Calu3 (cell line): ENCODE measurements at regions not wholly inside any gene's neighbourhood (a gene's known extent, or its start where the extent isn't known, plus 50 kb on each side); places are given as distances from the start of the nearest gene placed in this dataset.

Experiments used
- BruUV-seq: library from RNA; stranded (reverse); fragments of 400-500 nt; replicated peaks from 2 replicates; lab custom pipeline; 2021; lab: Mats Ljungman, UMichigan
- CTCF ChIA-PET: fragments of 300-600 bp; sonication (Branson Sonifier 250); formaldehyde crosslinking; loops from one replicate; lab custom pipeline; 2022; ENCODE audit warnings: antibody characterized with exemption; lab: Charles Lee
- DNase-seq: peaks from one replicate; pipeline ENCODE4 v3.0.0; 2022
- H3K27ac Mint-ChIP-seq: one replicate; pipeline ENCODE4 v1.8.0; 2022; ENCODE audit warnings: mixed read lengths; ENCODE audit not compliant: unreplicated experiment
- H3K27me3 Mint-ChIP-seq: one replicate; pipeline ENCODE4 v1.8.0; 2022; ENCODE audit warnings: mixed read lengths; ENCODE audit not compliant: unreplicated experiment
- H3K36me3 Mint-ChIP-seq: one replicate; pipeline ENCODE4 v1.8.0; 2022; ENCODE audit warnings: mild to moderate bottlenecking, moderate library complexity, mixed read lengths; ENCODE audit not compliant: insufficient read depth, unreplicated experiment
- H3K4me1 Mint-ChIP-seq: one replicate; pipeline ENCODE4 v1.8.0; 2022; ENCODE audit warnings: mild to moderate bottlenecking, low read depth, mixed read lengths; ENCODE audit not compliant: unreplicated experiment
- H3K4me3 Mint-ChIP-seq: one replicate; pipeline ENCODE4 v1.8.0; 2022; ENCODE audit warnings: mild to moderate bottlenecking, low read depth, moderate library complexity, mixed read lengths; ENCODE audit not compliant: unreplicated experiment
- H3K9me3 Mint-ChIP-seq: one replicate; pipeline ENCODE4 v1.8.0; 2022; ENCODE audit warnings: low read depth, mixed read lengths; ENCODE audit not compliant: unreplicated experiment
- intact Hi-C: fragments of 100-400 bp; cut with micrococcal nuclease; formaldehyde crosslinking; loops from one replicate; pipeline ENCODE4 v1.10.0; 2022; ENCODE audit not compliant: unreplicated experiment
- TF ChIP-seq, protein P1 (sequence below): fragments of 200-600 bp; IDR thresholded peaks from one replicate; pipeline ENCODE4 v1.8.0; 2022; ENCODE audit warnings: antibody characterized with exemption; ENCODE audit not compliant: unreplicated experiment

DNA sequence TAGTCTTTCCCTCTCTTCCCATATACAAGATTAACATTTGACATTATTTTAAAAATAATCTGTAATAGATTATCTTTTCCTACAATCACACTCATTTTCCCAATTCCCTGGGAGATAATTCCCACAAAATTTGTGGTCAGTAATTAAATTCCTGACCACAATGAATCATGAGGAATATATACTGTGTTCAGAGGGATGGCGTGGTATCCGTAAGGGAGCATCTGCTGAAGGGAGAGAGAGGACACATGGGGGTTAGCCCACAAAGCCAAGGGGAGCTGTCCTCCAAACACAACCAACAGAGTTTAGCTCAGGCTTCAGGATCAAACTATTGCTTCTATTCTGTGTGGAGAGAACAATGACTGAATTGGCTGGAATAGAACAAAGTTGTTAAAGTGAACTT lies 57.1 kb upstream of the PPP2R5A start:
- H3K9me3 Mint-ChIP-seq = no peaks in the 10 kb centered on the region
- no peaks in the 10 kb centered on the region for H3K36me3 Mint-ChIP-seq

DNA sequence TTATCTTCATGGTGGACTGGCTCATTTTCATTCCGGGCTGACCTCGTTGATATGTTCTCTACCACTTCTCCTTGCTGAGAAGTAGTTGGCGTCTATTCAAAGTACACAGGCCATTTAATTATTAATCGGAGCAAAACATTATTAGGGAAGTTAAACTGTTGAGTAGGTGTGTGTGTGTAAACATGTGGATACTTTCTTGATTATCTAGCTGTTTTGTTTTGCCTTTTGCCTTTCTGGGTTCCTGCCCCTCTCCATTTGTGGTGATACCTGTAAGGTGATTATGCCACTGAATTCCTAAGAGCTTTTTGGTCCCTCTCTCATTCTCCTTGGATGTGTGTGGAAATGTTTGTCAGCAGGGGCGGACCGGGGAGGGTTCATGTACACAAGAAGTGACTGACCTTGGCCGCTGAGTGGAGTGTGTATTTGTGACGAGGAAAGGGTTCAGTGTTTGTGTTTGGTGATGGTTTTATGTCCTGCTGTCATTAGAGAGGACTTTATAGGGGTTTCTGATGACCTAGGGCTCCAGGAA lies 56.6 kb upstream of the PPP2R5A start:
- BruUV-seq = no TSS peak
- intact Hi-C loops = no loop called here
- Mint-ChIP-seq H3K27me3 (no peaks in the 10 kb centered on the region), H3K4me1 (peaks cover 31% of the 10 kb centered on the region), H3K9me3 (no peaks in the 10 kb centered on the region), H3K4me3 (peak overlapping the region; percentile 54), H3K36me3 (no peaks in the 10 kb centered on the region), H3K27ac (peak overlapping the region; percentile 18)
- TF ChIP-seq, protein P1, sequence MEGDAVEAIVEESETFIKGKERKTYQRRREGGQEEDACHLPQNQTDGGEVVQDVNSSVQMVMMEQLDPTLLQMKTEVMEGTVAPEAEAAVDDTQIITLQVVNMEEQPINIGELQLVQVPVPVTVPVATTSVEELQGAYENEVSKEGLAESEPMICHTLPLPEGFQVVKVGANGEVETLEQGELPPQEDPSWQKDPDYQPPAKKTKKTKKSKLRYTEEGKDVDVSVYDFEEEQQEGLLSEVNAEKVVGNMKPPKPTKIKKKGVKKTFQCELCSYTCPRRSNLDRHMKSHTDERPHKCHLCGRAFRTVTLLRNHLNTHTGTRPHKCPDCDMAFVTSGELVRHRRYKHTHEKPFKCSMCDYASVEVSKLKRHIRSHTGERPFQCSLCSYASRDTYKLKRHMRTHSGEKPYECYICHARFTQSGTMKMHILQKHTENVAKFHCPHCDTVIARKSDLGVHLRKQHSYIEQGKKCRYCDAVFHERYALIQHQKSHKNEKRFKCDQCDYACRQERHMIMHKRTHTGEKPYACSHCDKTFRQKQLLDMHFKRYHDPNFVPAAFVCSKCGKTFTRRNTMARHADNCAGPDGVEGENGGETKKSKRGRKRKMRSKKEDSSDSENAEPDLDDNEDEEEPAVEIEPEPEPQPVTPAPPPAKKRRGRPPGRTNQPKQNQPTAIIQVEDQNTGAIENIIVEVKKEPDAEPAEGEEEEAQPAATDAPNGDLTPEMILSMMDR = no peak
- CTCF ChIA-PET = interaction anchor here (0.6 to 1.0 kb wide), 3 partner anchors 17 to 639 kb away, joined by 3 to 5 read pairs (median 5); no protein-coding TSS in a partner anchor
- peak; percentile 35 for DNase-seq

More for the DNA sequence above, 57.1 kb upstream of the PPP2R5A start:
- no peak for DNase-seq
- H3K4me3 Mint-ChIP-seq = peak overlapping the region; percentile 54
- H3K4me1 Mint-ChIP-seq = peaks cover 31% of the 10 kb centered on the region
- H3K27ac Mint-ChIP-seq = peak overlapping the region; percentile 18
- BruUV-seq = no TSS peak
- intact Hi-C loops = no loop called here
- TF ChIP-seq, protein P1 = no peak
- CTCF ChIA-PET = interaction anchor here (0.6 to 1.0 kb wide), 3 partner anchors 17 to 640 kb away, joined by 3 to 5 read pairs (median 5); no protein-coding TSS in a partner anchor
- H3K27me3 Mint-ChIP-seq = no peaks in the 10 kb centered on the region

DNA sequence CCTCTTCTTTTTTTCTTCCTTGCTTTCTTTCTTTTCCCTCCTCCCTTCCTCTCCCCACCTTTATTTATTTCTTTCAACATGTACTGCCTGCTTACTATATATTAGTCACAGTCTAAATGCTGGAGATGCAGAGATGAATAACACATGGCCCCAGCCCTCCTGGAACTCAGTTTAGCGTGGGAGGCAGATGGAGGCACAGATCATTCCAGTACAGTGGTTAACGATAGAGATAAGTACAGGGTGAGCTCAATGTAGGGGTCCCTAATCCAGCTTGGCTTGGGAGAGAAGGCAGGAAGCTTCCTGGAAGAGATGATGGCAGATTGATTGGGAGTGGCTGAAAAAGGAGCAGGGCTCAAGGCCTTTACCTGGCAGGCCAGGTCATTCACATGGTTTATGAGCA lies 55.6 kb upstream of the PPP2R5A start:
- CTCF ChIA-PET = no interaction called here
- Mint-ChIP-seq H3K9me3 (no peaks in the 10 kb centered on the region), H3K27ac (peak overlapping the region; percentile 3), H3K27me3 (no peaks in the 10 kb centered on the region), H3K36me3 (peaks cover 5% of the 10 kb centered on the region), H3K4me1 (peaks cover 38% of the 10 kb centered on the region), H3K4me3 (peak overlapping the region; percentile 54)
- no TSS peak for BruUV-seq
- no peak for DNase-seq
- TF ChIP-seq, protein P1 = no peak
- intact Hi-C loops = no loop called here

DNA sequence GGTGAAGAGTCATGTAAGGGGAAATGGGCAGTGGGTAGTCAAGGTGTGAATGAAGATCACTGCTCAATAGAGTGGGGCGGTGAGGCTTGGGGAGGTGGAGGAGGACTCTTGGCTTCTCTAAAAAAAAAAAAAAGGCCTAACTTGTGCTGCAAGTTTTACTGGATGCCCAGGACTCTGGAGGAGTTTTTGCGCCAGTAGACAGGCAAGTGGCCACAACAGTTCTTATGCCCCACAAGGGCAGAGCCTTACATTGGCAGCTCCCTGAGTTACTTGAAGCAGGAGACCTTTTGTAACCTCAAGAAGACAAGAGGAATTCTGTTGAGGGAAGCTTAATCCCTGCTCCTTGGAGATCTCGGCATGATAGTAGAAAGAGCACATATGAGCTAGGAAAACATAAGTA lies 54.9 kb upstream of the PPP2R5A start:
- no TSS peak for BruUV-seq
- Mint-ChIP-seq H3K4me1 (peaks cover 44% of the 10 kb centered on the region), H3K27ac (no peak overlapping the region), H3K27me3 (no peaks in the 10 kb centered on the region), H3K4me3 (no peak overlapping the region), H3K9me3 (no peaks in the 10 kb centered on the region), H3K36me3 (peaks cover 8% of the 10 kb centered on the region)
- intact Hi-C loops = no loop called here
- no peak for DNase-seq
- CTCF ChIA-PET = interaction anchor here (0.7 kb wide), 1 partner anchor 254 kb away, joined by 5 read pairs; no protein-coding TSS in a partner anchor
- TF ChIP-seq, protein P1 = no peak
